ENCODE measurements at regions not wholly inside any gene's neighbourhood (a gene's known extent, or its start where the extent isn't known, plus 50 kb on each side); places are given as distances from the start of the nearest gene placed in this dataset.

GRCh38 chr2:72040629-72041571 is 106.8 kb downstream of the CYP26B1 start:
- TF ChIP-seq CTCF (IDR thresholded peaks at IDR 0.05; ENCODE audit: poor library complexity, severe bottlenecking): no peak
- no peak for TF ChIP-seq POLR2AphosphoS5 (IDR thresholded peaks at IDR 0.05)

All from neural cell (in vitro differentiated cells).